SK-N-SH (cell line): ENCODE measurements at regions not wholly inside any gene's neighbourhood (a gene's known extent, or its start where the extent isn't known, plus 50 kb on each side); places are given as distances from the start of the nearest gene placed in this dataset.

Experiments
- CTCF ChIA-PET: fragments of 300-600, 350-600 bp; formaldehyde crosslinking; extraction: SDS; loops from one replicate; lab custom pipeline; 2021; lab: Yijun Ruan, JAX
- POLR2A ChIA-PET: fragments of 350-600 bp; sonication (Branson Sonifier 250); formaldehyde crosslinking; extraction: SDS; loops from one replicate; lab custom pipeline; 2020; ENCODE audit warnings: antibody characterized with exemption, inconsistent platforms; lab: Yijun Ruan, JAX
- DNase-seq: peaks from one replicate; pipeline ENCODE4 v3.0.0; 2012
- H2AFZ ChIP-seq: fragments of 200-600 bp; sonication (generic); 2 replicates; pipeline ENCODE4 v1.8.1; 2016; ENCODE audit warnings: antibody characterized with exemption, mild to moderate bottlenecking, low read depth
- H3F3A ChIP-seq: fragments of 200-600 bp; sonication (generic); replicated peaks from 2 replicates; pipeline ENCODE3; 2016; ENCODE audit warnings: antibody characterized with exemption, mild to moderate bottlenecking; ENCODE audit not compliant: insufficient read depth
- H3K27ac ChIP-seq, 2 experiments: fragments of 200-500 bp in 1 of 2; fragments of 200-600 bp in 1 of 2; sonication (Bioruptor generic) in 1 of 2; sonication (generic), shearing (Covaris generic) in 1 of 2; 2 replicates each; pipeline versions ENCODE4 v1.5.1 to v1.6.1; 2014 to 2016; ENCODE audit warnings: low read depth in 2 of 2, inconsistent platforms in 1 of 2, low read length in 1 of 2, mild to moderate bottlenecking in 1 of 2, mixed read lengths in 1 of 2
- H3K27me3 ChIP-seq: fragments of 200-600 bp; sonication (generic), shearing (Covaris generic); 2 replicates; pipeline ENCODE4 v1.6.1; 2016; ENCODE audit warnings: mixed run types; ENCODE audit not compliant: insufficient read depth
- H3K36me3 ChIP-seq, 2 experiments: fragments of 200-500 bp in 1 of 2; fragments of 200-600 bp in 1 of 2; sonication (Bioruptor generic) in 1 of 2; sonication (generic) in 1 of 2; replicated peaks in 1 of 2; 2 replicates each; pipeline versions ENCODE3 to v1.5.1; 2014 to 2016; ENCODE audit warnings: low read length in 1 of 2, mild to moderate bottlenecking in 1 of 2; ENCODE audit not compliant: insufficient read depth in 2 of 2, control insufficient read depth in 1 of 2
- H3K4me1 ChIP-seq, 2 experiments: fragments of 200-500 bp in 1 of 2; fragments of 200-600 bp in 1 of 2; sonication (Bioruptor generic) in 1 of 2; sonication (generic), shearing (Covaris generic) in 1 of 2; 2 replicates each; pipeline versions ENCODE4 v1.5.1 to v1.6.1; 2014 to 2016; ENCODE audit warnings: low read depth in 1 of 2, low read length in 1 of 2, mixed run types in 1 of 2; ENCODE audit not compliant: insufficient read depth in 2 of 2, control insufficient read depth in 1 of 2
- H3K4me2 ChIP-seq: fragments of 200-600 bp; sonication (generic), shearing (Covaris generic); 2 replicates; pipeline ENCODE4 v1.6.1; 2017; ENCODE audit warnings: mixed run types
- H3K4me3 ChIP-seq, 2 experiments: fragments of 200-500 bp in 1 of 2; fragments of 200-600 bp in 1 of 2; sonication (Bioruptor generic) in 1 of 2; sonication (generic), shearing (Covaris generic) in 1 of 2; 2 replicates each; pipeline versions ENCODE4 v1.5.1 to v1.8.1; 2014 to 2016; ENCODE audit warnings: low read depth in 2 of 2, inconsistent platforms in 1 of 2, low read length in 1 of 2, mild to moderate bottlenecking in 1 of 2, mixed read lengths in 1 of 2, moderate library complexity in 1 of 2
- H3K79me2 ChIP-seq: fragments of 200-600 bp; sonication (generic); 2 replicates; pipeline ENCODE4 v1.8.1; 2017; ENCODE audit warnings: mild to moderate bottlenecking; ENCODE audit not compliant: insufficient read depth
- H3K9ac ChIP-seq: fragments of 200-600 bp; sonication (generic); 2 replicates; pipeline ENCODE4 v1.6.1; 2017; ENCODE audit warnings: mixed run types
- H3K9me2 ChIP-seq: fragments of 200-600 bp; sonication (generic); 2 replicates; pipeline ENCODE4 v1.6.1; 2017; ENCODE audit warnings: mixed run types
- H3K9me3 ChIP-seq: fragments of 200-600 bp; sonication (generic); 2 replicates; pipeline ENCODE4 v1.6.1; 2017; ENCODE audit warnings: mixed run types, mild to moderate bottlenecking, moderate library complexity
- H4K20me1 ChIP-seq: fragments of 200-600 bp; sonication (generic); 2 replicates; pipeline ENCODE4 v1.6.1; 2017; ENCODE audit warnings: mild to moderate bottlenecking, mixed run types; ENCODE audit not compliant: insufficient read depth
- CHD2 ChIP-seq: fragments of 150-350 bp; IDR thresholded peaks from 2 replicates; pipeline ENCODE4 v1.6.1; 2018; ENCODE audit warnings: low read length; ENCODE audit not compliant: partially characterized antibody
- EP300 ChIP-seq, 2 experiments: IDR thresholded peaks; 2 replicates each; pipeline versions ENCODE4 v1.4.0 to v1.6.1; 2012; ENCODE audit warnings: borderline replicate concordance in 1 of 2, low read depth in 1 of 2, low read length in 1 of 2
- GABPA ChIP-seq: IDR thresholded peaks from 2 replicates; pipeline ENCODE4 v1.4.0; 2012; ENCODE audit warnings: low read depth, mild to moderate bottlenecking
- GATA2 ChIP-seq: sonication (generic); formaldehyde crosslinking; IDR thresholded peaks from 2 replicates; pipeline ENCODE4 v1.5.0; 2020; ENCODE audit warnings: mild to moderate bottlenecking, missing genetic modification reagents
- JUND ChIP-seq: IDR thresholded peaks from 2 replicates; pipeline ENCODE4 v1.4.0; 2012
- MAX ChIP-seq: IDR thresholded peaks from 2 replicates; pipeline ENCODE4 v1.4.0; 2012; ENCODE audit warnings: low read depth
- MXI1 ChIP-seq: IDR thresholded peaks from 2 replicates; pipeline ENCODE4 v1.6.1; 2012; ENCODE audit warnings: mild to moderate bottlenecking, low read depth, low read length, improper control_type of control experiment
- NFIC ChIP-seq: IDR thresholded peaks from 2 replicates; pipeline ENCODE4 v1.4.0; 2012; ENCODE audit warnings: borderline replicate concordance
- PBX3 ChIP-seq: IDR thresholded peaks from 2 replicates; pipeline ENCODE4; 2012
- POLR2AphosphoS5 ChIP-seq: IDR thresholded peaks from 2 replicates; pipeline ENCODE4 v1.6.1; 2012; ENCODE audit warnings: low read depth, low read length
- RAD21 ChIP-seq: IDR thresholded peaks from 2 replicates; pipeline ENCODE4 v1.6.1; 2012; ENCODE audit warnings: mild to moderate bottlenecking, low read length
- RCOR1 ChIP-seq: fragments of 150-350 bp; IDR thresholded peaks from 2 replicates; pipeline ENCODE4 v1.6.1; 2017; ENCODE audit warnings: antibody characterized with exemption, low read length
- RXRA ChIP-seq: IDR thresholded peaks from 2 replicates; pipeline ENCODE4 v1.4.0; 2012; ENCODE audit warnings: low read depth, mild to moderate bottlenecking, borderline replicate concordance
- SIN3A ChIP-seq: IDR thresholded peaks from 2 replicates; pipeline ENCODE4 v1.6.1; 2012; ENCODE audit warnings: low read depth, mild to moderate bottlenecking, low read length, moderate library complexity, borderline replicate concordance
- SMC3 ChIP-seq: IDR thresholded peaks from 2 replicates; pipeline ENCODE4 v1.6.1; 2012; ENCODE audit warnings: low read depth, low read length, improper control_type of control experiment
- TAF1 ChIP-seq: IDR thresholded peaks from 2 replicates; pipeline ENCODE4 v1.6.1; 2012; ENCODE audit warnings: low read depth, mild to moderate bottlenecking, low read length, moderate library complexity, borderline replicate concordance
- TCF12 ChIP-seq: IDR thresholded peaks from 2 replicates; pipeline ENCODE4 v1.4.0; 2012
- USF2 ChIP-seq: fragments of 150-350 bp; IDR thresholded peaks from 2 replicates; pipeline ENCODE4 v1.6.1; 2017; ENCODE audit warnings: antibody characterized with exemption, low read length, low read depth, borderline replicate concordance
- YY1 ChIP-seq: IDR thresholded peaks from 2 replicates; pipeline ENCODE4 v1.4.0; 2012; ENCODE audit warnings: low read depth, mild to moderate bottlenecking
- ZBTB33 ChIP-seq: IDR thresholded peaks from 2 replicates; pipeline ENCODE4 v1.4.0; 2012; ENCODE audit warnings: low read depth, borderline replicate concordance
- WGBS: methylation state at CpG from one replicate; pipeline ENCODE4 v1.1.6; 2017; ENCODE audit warnings: low lambda C conversion rate; 5-methylcytosine and 5-hydroxymethylcytosine counted together

GRCh38 chr15:26210980-26211379 lies 347.9 kb upstream of the ATP10A start:
- Histone ChIP-seq H3K4me3 (no peak overlapping the region), H4K20me1 (no peaks in the 10 kb centered on the region), H3K79me2 (no peaks in the 10 kb centered on the region), H3K4me1 (no peaks in the 10 kb centered on the region), H2AFZ (no peak overlapping the region), H3K9ac (no peak overlapping the region), H3K36me3 (no peaks in the 10 kb centered on the region), H3K9me3 (no peaks in the 10 kb centered on the region; the same call in 1 of the 2 replicates), H3K9me2 (no peaks in the 10 kb centered on the region), H3K27me3 (no peaks in the 10 kb centered on the region), H3F3A (no peaks in the 10 kb centered on the region), H3K27ac (no peak overlapping the region), H3K4me2 (no peak overlapping the region)
- WGBS = 3% methylated on average over 3 of the region's 3 CpGs
- DNase-seq = no peak
- TF ChIP-seq RAD21 = no peak
- no peak for TF ChIP-seq MAX
- no peak for TF ChIP-seq USF2
- no peak for TF ChIP-seq GABPA
- no peak for TF ChIP-seq SMC3
- no peak for TF ChIP-seq TCF12
- TF ChIP-seq NFIC = no peak
- TF ChIP-seq ZBTB33 = no peak
- no peak for TF ChIP-seq JUND
- TF ChIP-seq EP300 (IDR thresholded peaks at IDR 0.05; ENCODE audit: borderline replicate concordance in 1 of 2, low read depth in 1 of 2, low read length in 1 of 2) = no peak
- ChIA-PET POLR2A (no interaction called here), CTCF (interaction anchor here (0.8 to 2.3 kb wide), 2 partner anchors 50 to 112 kb away, joined by 3 to 6 read pairs; no protein-coding TSS in a partner anchor)

- Histone ChIP-seq H3K9me2 (no peaks in the 10 kb centered on the region), H3K79me2 (no peaks in the 10 kb centered on the region), H3K9me3 (no peaks in the 10 kb centered on the region), H3K27me3 (no peaks in the 10 kb centered on the region), H2AFZ (no peak overlapping the region), H3K9ac (no peak overlapping the region), H3K4me1 (no peaks in the 10 kb centered on the region), H3K4me3 (no peak overlapping the region), H3K36me3 (no peaks in the 10 kb centered on the region), H3K27ac (no peak overlapping the region), H3F3A (no peaks in the 10 kb centered on the region), H4K20me1 (no peaks in the 10 kb centered on the region), H3K4me2 (no peak overlapping the region)
- WGBS = 38% methylated on average over 9 of the region's 9 CpGs
- ChIA-PET POLR2A (no interaction called here), CTCF (interaction anchor here (0.8 to 1.1 kb wide), 2 partner anchors 21 to 59 kb away, joined by 3 to 4 read pairs; no protein-coding TSS in a partner anchor)
- TF ChIP-seq RAD21 (no peak), GATA2 (CRISPR knock-in tag) (no peak), SIN3A (no peak), CHD2 (no peak), RXRA (no peak), USF2 (no peak), ZBTB33 (no peak), TAF1 (no peak), EP300 (IDR thresholded peaks at IDR 0.05; ENCODE audit: borderline replicate concordance in 1 of 2, low read depth in 1 of 2, low read length in 1 of 2) (no peak), JUND (no peak), YY1 (no peak), MXI1 (no peak), RCOR1 (no peak), PBX3 (no peak), POLR2AphosphoS5 (no peak)
- no peak for DNase-seq
These were observed 338.2 kb upstream of the ATP10A start for GRCh38 chr15:26201177-26201858.
